ENCODE measurements at regions not wholly inside any gene's neighbourhood (a gene's known extent, or its start where the extent isn't known, plus 50 kb on each side); places are given as distances from the start of the nearest gene placed in this dataset.

DNA sequence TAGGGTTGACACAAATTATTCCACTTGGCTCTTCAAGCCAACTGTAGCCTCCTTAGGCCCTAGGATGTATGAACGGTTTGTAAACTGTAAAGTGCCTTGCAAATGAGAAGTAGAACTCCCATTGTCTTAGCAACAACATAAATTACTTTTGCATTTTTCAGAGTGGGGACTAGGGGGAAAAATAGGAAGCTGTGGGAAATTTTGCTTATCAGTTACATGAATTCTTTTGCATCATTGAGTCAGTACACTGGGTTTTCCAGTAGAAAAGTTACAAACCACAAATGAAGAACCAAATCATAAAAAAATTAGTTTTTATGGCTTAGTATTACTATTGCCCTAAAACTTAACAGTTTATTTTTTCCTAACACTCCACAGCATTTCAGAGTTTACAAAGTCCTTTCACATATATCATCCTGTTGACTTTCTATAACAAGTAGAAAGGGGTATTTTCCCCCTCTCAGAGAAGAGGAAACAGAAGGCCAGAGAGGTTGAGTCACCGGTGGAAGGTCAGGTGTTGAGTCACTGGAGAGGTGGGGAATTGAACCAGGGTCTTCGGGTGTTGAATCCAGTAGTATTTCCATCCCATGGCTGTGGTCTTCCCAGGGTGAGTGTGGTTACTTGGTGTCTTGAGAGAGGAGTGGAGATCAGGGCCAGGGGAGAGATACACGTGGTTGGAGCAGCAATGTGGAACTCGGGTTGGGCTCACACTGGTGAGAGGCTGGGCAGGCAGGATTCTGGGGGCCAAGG, 71.9 kb upstream of the USP24 start:
- no peak overlapping the region for H3K27ac Mint-ChIP-seq
- peaks cover 6% of the 10 kb centered on the region for H3K9me3 Mint-ChIP-seq
- peaks cover 3% of the 10 kb centered on the region for H3K36me3 Mint-ChIP-seq
- H3K4me1 Mint-ChIP-seq (ENCODE audit: unreplicated experiment): peaks cover 12% of the 10 kb centered on the region
- H3K4me3 Mint-ChIP-seq: no peak overlapping the region
- DNase-seq (ENCODE audit: extremely low spot score, unreplicated experiment): no peak
- TF ChIP-seq, protein P1, sequence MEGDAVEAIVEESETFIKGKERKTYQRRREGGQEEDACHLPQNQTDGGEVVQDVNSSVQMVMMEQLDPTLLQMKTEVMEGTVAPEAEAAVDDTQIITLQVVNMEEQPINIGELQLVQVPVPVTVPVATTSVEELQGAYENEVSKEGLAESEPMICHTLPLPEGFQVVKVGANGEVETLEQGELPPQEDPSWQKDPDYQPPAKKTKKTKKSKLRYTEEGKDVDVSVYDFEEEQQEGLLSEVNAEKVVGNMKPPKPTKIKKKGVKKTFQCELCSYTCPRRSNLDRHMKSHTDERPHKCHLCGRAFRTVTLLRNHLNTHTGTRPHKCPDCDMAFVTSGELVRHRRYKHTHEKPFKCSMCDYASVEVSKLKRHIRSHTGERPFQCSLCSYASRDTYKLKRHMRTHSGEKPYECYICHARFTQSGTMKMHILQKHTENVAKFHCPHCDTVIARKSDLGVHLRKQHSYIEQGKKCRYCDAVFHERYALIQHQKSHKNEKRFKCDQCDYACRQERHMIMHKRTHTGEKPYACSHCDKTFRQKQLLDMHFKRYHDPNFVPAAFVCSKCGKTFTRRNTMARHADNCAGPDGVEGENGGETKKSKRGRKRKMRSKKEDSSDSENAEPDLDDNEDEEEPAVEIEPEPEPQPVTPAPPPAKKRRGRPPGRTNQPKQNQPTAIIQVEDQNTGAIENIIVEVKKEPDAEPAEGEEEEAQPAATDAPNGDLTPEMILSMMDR (conservative IDR thresholded peaks at IDR 0.05): no peak
- H3K27me3 Mint-ChIP-seq: peaks cover 12% of the 10 kb centered on the region

DNA sequence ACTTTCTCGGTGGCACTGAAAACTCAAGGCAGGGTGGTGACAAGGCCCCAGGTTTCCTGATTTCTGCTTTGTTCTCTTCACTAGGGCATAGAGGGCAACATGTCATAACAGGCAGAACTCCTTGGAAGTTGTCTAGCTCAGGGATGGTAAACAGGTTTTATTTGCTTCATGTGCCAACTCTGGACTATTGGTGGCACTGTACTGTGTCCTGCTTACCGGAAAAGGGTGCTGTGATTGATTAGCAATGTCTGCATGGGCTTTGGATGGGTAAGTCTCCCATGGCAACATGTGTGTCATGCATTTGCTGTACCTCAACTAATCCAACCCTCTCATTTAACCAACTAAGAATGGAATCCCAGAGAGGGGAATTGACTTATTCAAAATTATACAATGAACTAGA, 70.7 kb upstream of the USP24 start:
- DNase-seq (ENCODE audit: extremely low spot score, unreplicated experiment): no peak
- Mint-ChIP-seq H3K36me3 (peaks cover 3% of the 10 kb centered on the region), H3K9me3 (peaks cover 6% of the 10 kb centered on the region), H3K4me3 (no peak overlapping the region), H3K4me1 (ENCODE audit: unreplicated experiment) (peaks cover 17% of the 10 kb centered on the region), H3K27me3 (peaks cover 12% of the 10 kb centered on the region), H3K27ac (no peak overlapping the region)
- TF ChIP-seq, protein P1 (conservative IDR thresholded peaks at IDR 0.05): no peak

DNA sequence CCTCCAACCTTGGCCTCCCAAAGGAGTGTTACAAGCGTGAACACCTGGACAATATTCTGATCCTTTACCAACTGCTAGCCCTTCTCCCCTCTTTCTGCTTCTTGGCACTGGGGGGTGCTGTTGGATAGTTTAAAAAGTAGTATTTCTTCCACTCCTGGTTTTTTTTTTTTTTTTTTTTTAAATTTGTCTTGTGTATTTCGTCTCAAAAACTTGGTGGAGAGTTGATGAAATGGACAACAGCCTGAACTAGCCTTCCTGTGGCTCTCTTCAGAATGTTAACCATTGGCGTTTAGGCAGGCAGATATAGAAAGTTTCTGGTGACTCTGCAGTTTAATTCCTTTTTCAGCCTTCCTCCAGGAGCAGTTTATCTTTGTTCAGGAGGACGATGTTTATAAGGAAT, 69.7 kb upstream of the USP24 start:
- TF ChIP-seq, protein P1 (conservative IDR thresholded peaks at IDR 0.05): peak; percentile 80
- DNase-seq (ENCODE audit: extremely low spot score, unreplicated experiment): no peak

DNA sequence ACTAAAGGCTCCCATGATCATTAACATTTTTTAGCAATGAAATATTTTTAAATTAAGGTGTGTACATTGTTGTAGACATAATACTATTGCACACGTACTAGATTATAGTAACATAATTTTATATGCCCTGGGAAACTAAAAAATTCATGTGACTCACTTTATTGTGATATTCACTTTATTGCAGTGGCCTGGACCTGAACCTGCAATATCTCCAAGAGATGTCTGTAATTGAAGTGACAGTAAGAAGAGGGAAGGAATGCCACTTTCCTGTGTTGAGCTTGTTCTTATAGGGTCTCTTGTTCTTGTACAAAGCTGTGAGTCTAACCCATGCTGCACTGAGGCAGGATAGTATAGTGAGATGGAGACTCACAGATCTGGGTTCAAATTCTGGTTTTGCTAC, 66.9 kb upstream of the USP24 start:
- no peak for DNase-seq (ENCODE audit: extremely low spot score, unreplicated experiment)
- Mint-ChIP-seq H3K9me3 (no peaks in the 10 kb centered on the region), H3K27me3 (peaks cover under 1% of the 10 kb centered on the region), H3K36me3 (peaks cover under 1% of the 10 kb centered on the region), H3K27ac (no peak overlapping the region), H3K4me1 (ENCODE audit: unreplicated experiment) (peaks cover 17% of the 10 kb centered on the region), H3K4me3 (no peak overlapping the region)
- TF ChIP-seq, protein P1 (conservative IDR thresholded peaks at IDR 0.05): no peak

More for the DNA sequence above, 69.7 kb upstream of the USP24 start:
- peaks cover 10% of the 10 kb centered on the region for H3K27me3 Mint-ChIP-seq
- H3K4me3 Mint-ChIP-seq: no peak overlapping the region
- H3K27ac Mint-ChIP-seq: no peak overlapping the region
- peaks cover 6% of the 10 kb centered on the region for H3K9me3 Mint-ChIP-seq
- peaks cover 3% of the 10 kb centered on the region for H3K36me3 Mint-ChIP-seq
- peaks cover 17% of the 10 kb centered on the region for H3K4me1 Mint-ChIP-seq (ENCODE audit: unreplicated experiment)

DNA sequence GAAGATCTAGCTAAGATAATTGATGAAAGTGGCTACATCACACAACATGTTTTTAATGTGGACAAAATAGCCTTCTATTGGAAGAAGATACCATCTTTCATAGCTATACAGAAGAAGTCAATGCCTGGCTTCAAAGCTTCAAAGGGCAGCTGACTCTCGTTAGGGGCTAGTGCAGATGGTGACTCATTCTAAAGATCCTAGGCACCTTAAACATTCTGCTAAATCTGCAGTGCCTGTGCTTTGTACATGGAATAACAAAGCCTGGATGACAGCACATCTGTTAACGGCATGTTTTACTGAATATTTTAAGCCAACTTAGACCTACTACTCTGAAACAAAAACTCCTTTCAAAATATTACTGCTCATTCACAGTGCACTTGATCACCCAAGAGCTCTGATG, 65.6 kb upstream of the USP24 start:
- DNase-seq (ENCODE audit: extremely low spot score, unreplicated experiment): no peak
- Mint-ChIP-seq H3K9me3 (no peaks in the 10 kb centered on the region), H3K4me3 (no peak overlapping the region), H3K4me1 (ENCODE audit: unreplicated experiment) (peaks cover 22% of the 10 kb centered on the region), H3K27ac (no peak overlapping the region), H3K27me3 (no peaks in the 10 kb centered on the region), H3K36me3 (no peaks in the 10 kb centered on the region)
- TF ChIP-seq, protein P1 (conservative IDR thresholded peaks at IDR 0.05): no peak
